Right lobe of liver (tissue), 6 donors: ENCODE measurements at regions not wholly inside any gene's neighbourhood (a gene's known extent, or its start where the extent isn't known, plus 50 kb on each side); places are given as distances from the start of the nearest gene placed in this dataset.

Experiments used
- ATAC-seq, 4 donors: fragments of 200-7000 bp; cut with Tn5 transposase; one replicate each; pipeline ENCODE4 v1.9.1; 2020; ENCODE audit warnings: mild to moderate bottlenecking in 4 of 4, moderate library complexity in 4 of 4
- DNase-seq, 3 donors: peaks; one replicate each; pipeline ENCODE4 v3.0.0-alpha.2; 2020
- H3K27ac ChIP-seq, 3 donors: fragments of 200-600 bp; one replicate each; pipeline ENCODE4 v1.8.0; 2022
- H3K27me3 ChIP-seq, 2 donors: fragments of 200-600 bp; one replicate each; pipeline ENCODE4 v1.8.0; 2022
- H3K36me3 ChIP-seq, 4 donors: fragments of 200-600 bp; sonication (generic) in 1 of 4; one replicate each; pipeline versions ENCODE4 v1.5.1 to v1.8.0; 2017 to 2022; ENCODE audit warnings: control low read depth in 1 of 4
- H3K4me1 ChIP-seq, 4 donors: fragments of 200-600 bp; sonication (generic) in 1 of 4; one replicate each; pipeline versions ENCODE4 v1.5.1 to v1.8.0; 2017 to 2022; ENCODE audit warnings: control low read depth in 1 of 4
- H3K4me3 ChIP-seq, 3 donors: fragments of 200-600 bp; one replicate each; pipeline ENCODE4 v1.8.0; 2022
- H3K9me3 ChIP-seq, 4 donors: fragments of 200-600 bp; sonication (generic) in 1 of 4; one replicate each; pipeline versions ENCODE4 v1.5.1 to v1.8.0; 2017 to 2022; ENCODE audit warnings: control low read depth in 1 of 4
- CTCF ChIP-seq, 4 donors: fragments of 200-600 bp in 3 of 4; fragments of 450-650 bp in 1 of 4; IDR thresholded peaks; one replicate each; pipeline versions ENCODE4 v1.5.1 to v1.8.0; 2016 to 2022; ENCODE audit warnings: antibody characterized with exemption in 4 of 4, mild to moderate bottlenecking in 2 of 4
- POLR2A ChIP-seq: fragments of 450-650 bp; IDR thresholded peaks from one replicate; pipeline ENCODE4 v1.6.1; 2017; ENCODE audit warnings: antibody characterized with exemption, mild to moderate bottlenecking
- WGBS: methylation state at CpG from one replicate; pipeline ENCODE4 v1.1.6; 2018; ENCODE audit warnings: low coverage, low lambda C conversion rate; ENCODE audit not compliant: insufficient coverage; ENCODE audit errors: missing lambda C conversion rate; 5-methylcytosine and 5-hydroxymethylcytosine counted together
- intact Hi-C, 2 donors: fragments of 100-400 bp; cut with DNase I; formaldehyde crosslinking; loops; one replicate each; pipeline versions ENCODE4 v1.11.2 to v1.14.1; 2022
- donor health status: DM: no; HTN: yes; CAD: no.
- donor health status: DM: no; HTN: no; CAD: no.
- donor health status: DM: no; HTN: no; CAD: no.
- donor health status: DM: no; HTN: yes; CAD: no.
- donor health status: DM: no; HTN: yes; CAD: no.

- H3K4me3 ChIP-seq, result no peak overlapping the region
- H3K27me3 ChIP-seq, result no peaks in the 10 kb centered on the region
- no peak for ATAC-seq
- intact Hi-C loops, result no loop called here
- H3K4me1 ChIP-seq, result peaks cover 0 to 5% (median 0%) of the 10 kb centered on the region in 4 donors
- no peak overlapping the region for H3K27ac ChIP-seq
- DNase-seq, result no peak
- TF ChIP-seq CTCF (IDR thresholded peaks at IDR 0.05) (no peak), POLR2A (no peak)
- no peaks in the 10 kb centered on the region for H3K9me3 ChIP-seq
- H3K36me3 ChIP-seq, result no peaks in the 10 kb centered on the region
- 95% methylated on average over 12 of the region's 12 CpGs for WGBS
Observed at GRCh38 chrX:40962793-40963407, 122.3 kb upstream of the USP9X start.

- peaks cover 0 to 5% (median 0%) of the 10 kb centered on the region in 4 donors for H3K4me1 ChIP-seq
- no peaks in the 10 kb centered on the region for H3K36me3 ChIP-seq
- intact Hi-C loops, result no loop called here
- TF ChIP-seq POLR2A, result no peak
- no peak for TF ChIP-seq CTCF (IDR thresholded peaks at IDR 0.05)
- H3K9me3 ChIP-seq, result no peaks in the 10 kb centered on the region
- H3K4me3 ChIP-seq, result no peak overlapping the region
- DNase-seq (no peak), ATAC-seq (no peak)
- H3K27ac ChIP-seq, result no peak overlapping the region
- WGBS, result no CpG with 5 or more reads among the region's 1 CpG
- H3K27me3 ChIP-seq, result no peaks in the 10 kb centered on the region
Observed at GRCh38 chrX:40964008-40964407, 121.2 kb upstream of the USP9X start.

GRCh38 chrX:40964633-40965586 lies 120.3 kb upstream of the USP9X start:
- peak; percentile 34 to 87 (median 40) for ATAC-seq

More at GRCh38 chrX:40964633-40965586, 120.3 kb upstream of the USP9X start:
- DNase-seq, result no peak
- Histone ChIP-seq H3K27me3 (no peaks in the 10 kb centered on the region), H3K27ac (peak overlapping the region in 1 of 3 donors; percentile 2), H3K4me1 (peaks cover 0 to 5% (median 0%) of the 10 kb centered on the region in 4 donors), H3K4me3 (no peak overlapping the region), H3K36me3 (no peaks in the 10 kb centered on the region), H3K9me3 (no peaks in the 10 kb centered on the region)
- intact Hi-C loops, result no loop called here
- TF ChIP-seq CTCF (IDR thresholded peaks at IDR 0.05) (no peak), POLR2A (no peak)
- WGBS, result 51% methylated on average over 4 of the region's 4 CpGs
